Stimulated activated CD8-positive, alpha-beta memory T cell treated with anti-CD3 and anti-CD28 coated beads, Interleukin-4, amount 100 ng/mL, for 4 hours (primary cell): ENCODE measurements at regions not wholly inside any gene's neighbourhood (a gene's known extent, or its start where the extent isn't known, plus 50 kb on each side); places are given as distances from the start of the nearest gene placed in this dataset.

Experiments
- DNase-seq, 2 donors: peaks; one replicate each; pipeline ENCODE4 v3.0.0-alpha.2; 2020; ENCODE audit warnings: low read depth in 2 of 2, low spot score in 1 of 2

- DNase-seq, result no peak
These were observed 81.9 kb upstream of the MBOAT2 start for GRCh38 chr2:9085353-9085752.

- DNase-seq, result no peak
These were observed 79.8 kb upstream of the MBOAT2 start for GRCh38 chr2:9083287-9083686.

- no peak for DNase-seq
These were observed 78.7 kb upstream of the MBOAT2 start for GRCh38 chr2:9082158-9082557.

GRCh38 chr2:9081750-9082149, 78.3 kb upstream of the MBOAT2 start:
- no peak for DNase-seq

GRCh38 chr2:9078405-9078804, 74.9 kb upstream of the MBOAT2 start:
- DNase-seq, result no peak

GRCh38 chr2:9077691-9078090, 74.2 kb upstream of the MBOAT2 start:
- DNase-seq, result no peak

GRCh38 chr2:9076755-9077154, 73.3 kb upstream of the MBOAT2 start:
- DNase-seq, result no peak

GRCh38 chr2:9076210-9076609, 72.7 kb upstream of the MBOAT2 start:
- DNase-seq, result no peak

- no peak for DNase-seq
These were observed 71.4 kb upstream of the MBOAT2 start for GRCh38 chr2:9074930-9075329.

- no peak for DNase-seq
These were observed 68.2 kb upstream of the MBOAT2 start for GRCh38 chr2:9071584-9072124.

GRCh38 chr2:9071032-9071431, 67.5 kb upstream of the MBOAT2 start:
- no peak for DNase-seq

GRCh38 chr2:9069543-9069942, 66.1 kb upstream of the MBOAT2 start:
- no peak for DNase-seq

GRCh38 chr2:9065901-9066300, 62.4 kb upstream of the MBOAT2 start:
- DNase-seq, result no peak

GRCh38 chr2:9063023-9063606, 59.6 kb upstream of the MBOAT2 start:
- no peak for DNase-seq

- DNase-seq, result no peak
These were observed 57.3 kb upstream of the MBOAT2 start for GRCh38 chr2:9060819-9061218.

- no peak for DNase-seq
These were observed 54.7 kb upstream of the MBOAT2 start for GRCh38 chr2:9057939-9058761.

GRCh38 chr2:9055471-9055870, 52.0 kb upstream of the MBOAT2 start:
- no peak for DNase-seq

- DNase-seq, result no peak
These were observed 50.0 kb upstream of the MBOAT2 start for GRCh38 chr2:9053534-9053931.
